ENCODE measurements at regions not wholly inside any gene's neighbourhood (a gene's known extent, or its start where the extent isn't known, plus 50 kb on each side); places are given as distances from the start of the nearest gene placed in this dataset.

DNA sequence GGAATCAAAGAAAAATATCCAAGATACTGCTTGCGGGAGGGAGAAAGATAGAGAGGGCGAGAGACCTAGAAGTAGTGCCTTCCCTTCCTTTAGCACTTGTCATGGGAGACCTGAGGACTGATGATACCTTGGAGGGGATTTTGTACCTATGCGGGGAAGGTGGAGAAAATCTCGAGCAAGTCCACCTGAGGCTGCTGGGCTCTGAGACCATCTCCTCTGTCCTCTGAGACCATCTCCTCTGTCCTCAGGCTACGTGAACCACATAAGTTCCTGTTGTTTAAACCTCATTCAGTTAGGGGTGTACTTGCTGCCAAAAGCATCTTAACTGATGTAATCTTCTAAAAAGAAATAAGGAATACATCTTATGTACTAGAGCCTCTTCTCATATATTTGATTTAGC lies 164.9 kb downstream of the NR2F2 start:
- TF ChIP-seq CTCF (IDR thresholded peaks at IDR 0.05) (no peak), POLR2AphosphoS5 (IDR thresholded peaks at IDR 0.05) (no peak)

All from prostate gland (tissue), 2 donors.